Endometrium (tissue), 2 donors: ENCODE measurements at regions not wholly inside any gene's neighbourhood (a gene's known extent, or its start where the extent isn't known, plus 50 kb on each side); places are given as distances from the start of the nearest gene placed in this dataset.
"Not testable (repeated sequence)": the region's sequence is repeated elsewhere in the genome, so short reads cannot be mapped to it uniquely, and the experiment has no call there.

Experiments
- FAIRE-seq: peaks from 2 replicates; lab custom pipeline; 2012; peaks lifted over from hg19 to GRCh38; lab: Jason Lieb, UNC
- donor health status: control.
- donor health status: control.

GRCh38 chr6:22108199-22108598 is 188.6 kb downstream of the PRL start:
- no peak for FAIRE-seq

DNA sequence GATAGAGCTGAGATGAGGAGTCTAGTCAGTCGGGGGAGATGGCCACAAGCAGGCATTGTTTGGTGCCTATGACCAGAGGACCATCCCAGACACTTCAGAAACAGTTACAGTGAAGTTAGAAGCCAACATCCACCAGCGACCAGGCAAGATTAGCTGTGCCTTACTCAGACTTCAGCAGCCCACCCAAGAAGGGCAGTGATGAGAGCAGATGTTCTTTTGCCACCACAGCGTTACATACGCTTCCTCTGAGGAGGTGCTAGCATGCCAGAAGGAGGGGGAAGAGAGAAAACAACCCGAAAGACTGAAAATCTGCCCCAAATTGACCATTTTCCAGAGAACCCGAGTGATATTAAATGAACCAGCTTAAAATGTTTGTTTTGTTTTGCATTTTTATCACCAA is 186.8 kb downstream of the PRL start:
- FAIRE-seq: no peak

GRCh38 chr6:22112461-22112860 is 184.4 kb downstream of the PRL start:
- FAIRE-seq: no peak

DNA sequence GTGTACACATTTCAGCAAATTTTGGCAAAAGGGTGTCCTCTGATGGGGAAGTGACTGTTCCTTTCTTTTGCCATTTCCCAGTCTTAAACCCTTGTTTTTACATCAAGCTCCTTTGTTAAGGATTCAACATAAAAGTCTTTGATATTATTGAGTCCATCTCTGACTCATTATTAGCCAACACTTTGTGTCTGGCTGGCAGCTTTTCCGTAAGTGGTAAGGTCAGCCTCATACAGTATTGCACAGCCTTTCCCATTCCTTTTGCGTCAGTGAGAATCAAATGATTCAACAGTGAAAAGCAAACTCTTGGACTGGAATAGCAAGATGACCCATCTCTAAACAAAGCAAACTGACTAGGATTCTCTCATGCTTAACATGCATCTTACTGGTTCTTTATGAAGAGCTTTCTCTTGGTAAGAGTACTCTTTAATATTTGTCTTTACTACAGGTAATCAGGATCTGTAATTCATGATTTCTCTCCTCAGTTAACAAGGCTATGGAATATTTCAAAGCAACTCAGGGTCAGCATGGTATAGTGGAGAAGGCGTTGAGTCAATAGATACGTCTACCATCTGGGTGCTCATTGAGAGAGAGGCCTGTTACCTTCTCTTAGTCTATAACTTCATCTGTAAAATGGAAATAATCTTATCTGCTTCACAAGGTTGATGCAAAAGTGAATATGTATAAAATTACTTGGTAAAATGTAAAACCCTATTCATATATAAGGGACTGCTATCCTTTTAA is 183.6 kb downstream of the PRL start:
- FAIRE-seq: no peak

GRCh38 chr6:22115559-22115958 is 181.3 kb downstream of the PRL start:
- FAIRE-seq: no peak

DNA sequence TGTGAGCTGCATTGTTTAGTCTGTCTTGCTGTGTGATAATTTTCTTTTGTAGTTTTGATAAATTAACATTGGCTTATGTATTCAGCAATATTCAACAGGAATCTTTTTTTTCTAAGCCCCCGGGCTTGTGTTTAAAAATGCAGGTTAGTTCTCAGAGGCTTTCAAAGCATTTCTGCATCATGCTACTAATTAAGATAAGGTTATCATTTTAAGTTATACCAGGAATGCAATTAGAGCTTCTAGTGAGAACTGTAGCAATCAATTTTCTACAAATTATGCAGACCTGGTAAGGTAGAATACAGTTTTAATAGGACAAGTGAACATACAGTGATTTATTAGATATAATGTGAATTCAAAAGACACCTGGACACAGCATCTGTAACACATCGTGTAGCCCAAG is 179.2 kb downstream of the PRL start:
- FAIRE-seq: no peak

GRCh38 chr6:22119500-22119899 is 177.3 kb downstream of the PRL start:
- FAIRE-seq: no peak

DNA sequence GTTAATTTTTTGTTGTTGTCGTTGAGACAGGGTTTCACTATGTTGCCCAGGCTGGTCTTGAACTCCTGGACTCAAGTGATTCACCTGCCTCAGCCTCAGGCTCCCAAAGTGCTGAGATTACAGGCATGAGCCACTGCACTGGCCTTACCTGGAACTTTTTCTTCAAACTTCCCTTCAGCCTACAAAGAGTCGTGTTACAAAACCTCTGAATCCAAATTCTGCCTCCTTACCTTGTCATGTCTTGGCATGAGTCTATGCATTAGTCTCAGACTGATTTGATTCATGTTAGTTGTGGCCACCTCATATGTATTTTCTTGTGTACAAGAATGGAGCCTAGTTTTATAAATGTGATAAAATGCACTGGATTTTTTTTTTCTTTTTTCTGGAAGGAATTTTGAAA is 172.1 kb downstream of the PRL start:
- no peak for FAIRE-seq

- FAIRE-seq: no peak
Observed at GRCh38 chr6:22126910-22127309, 169.9 kb downstream of the PRL start.

DNA sequence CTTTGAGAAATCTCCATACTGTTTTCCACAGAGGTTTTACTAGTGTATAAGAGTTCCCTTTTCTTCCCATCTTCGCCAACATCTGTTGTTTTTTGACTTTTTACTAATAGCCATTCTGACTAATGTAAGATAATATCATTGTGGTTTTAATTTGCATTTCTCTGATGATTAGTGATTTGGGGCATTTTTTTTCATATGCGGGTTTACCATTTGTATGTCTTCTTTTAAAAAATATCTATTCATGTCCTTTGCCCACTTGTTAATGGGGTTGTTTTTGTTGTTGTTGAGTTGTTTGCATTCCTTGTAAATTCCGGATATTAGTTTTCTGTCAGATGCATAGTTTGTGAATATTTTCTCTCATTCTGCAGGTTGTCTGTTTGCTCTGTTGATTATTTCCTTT is 167.1 kb downstream of the PRL start:
- peak; percentile 80 for FAIRE-seq

- FAIRE-seq: no peak
Observed at GRCh38 chr6:22132656-22133055, 164.2 kb downstream of the PRL start.

- no peak for FAIRE-seq
Observed at GRCh38 chr6:22133357-22133756, 163.5 kb downstream of the PRL start.

DNA sequence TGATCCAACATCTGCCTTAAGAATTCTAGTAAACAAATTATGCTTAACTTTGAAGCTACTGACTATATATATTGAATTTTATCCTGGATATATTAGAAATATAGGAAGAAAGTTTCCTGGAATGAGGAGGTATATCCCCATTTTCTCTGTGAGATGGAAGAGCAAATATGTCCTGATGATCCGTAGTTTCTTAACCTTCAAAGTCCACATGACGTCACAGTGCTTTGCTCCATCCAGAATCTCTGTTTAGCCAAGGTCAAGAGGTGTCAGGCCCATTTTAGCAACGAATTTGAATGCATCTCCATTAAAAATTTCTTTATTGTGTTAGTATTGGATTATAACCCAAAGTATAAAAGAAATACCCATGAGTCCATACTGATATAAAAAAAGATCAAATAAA is 162.5 kb downstream of the PRL start:
- FAIRE-seq: no peak

DNA sequence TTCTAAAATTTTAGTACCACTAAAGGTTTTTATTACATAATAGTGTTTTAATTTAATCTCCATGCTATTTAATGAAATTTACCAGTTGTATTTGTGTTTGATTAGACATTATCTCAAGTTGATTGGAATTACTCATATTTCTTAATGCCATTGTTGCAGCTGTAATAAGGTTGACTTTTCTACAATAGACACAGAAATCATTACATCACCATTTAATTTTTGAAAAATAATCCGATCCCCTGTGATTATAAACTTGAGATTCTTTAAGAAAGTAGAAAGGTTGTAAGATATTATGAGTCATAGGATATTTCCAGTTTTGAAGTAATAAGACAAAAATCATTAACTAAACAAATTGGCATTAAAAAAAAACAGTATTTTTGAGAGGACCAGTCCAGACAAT is 161.4 kb downstream of the PRL start:
- no peak for FAIRE-seq

DNA sequence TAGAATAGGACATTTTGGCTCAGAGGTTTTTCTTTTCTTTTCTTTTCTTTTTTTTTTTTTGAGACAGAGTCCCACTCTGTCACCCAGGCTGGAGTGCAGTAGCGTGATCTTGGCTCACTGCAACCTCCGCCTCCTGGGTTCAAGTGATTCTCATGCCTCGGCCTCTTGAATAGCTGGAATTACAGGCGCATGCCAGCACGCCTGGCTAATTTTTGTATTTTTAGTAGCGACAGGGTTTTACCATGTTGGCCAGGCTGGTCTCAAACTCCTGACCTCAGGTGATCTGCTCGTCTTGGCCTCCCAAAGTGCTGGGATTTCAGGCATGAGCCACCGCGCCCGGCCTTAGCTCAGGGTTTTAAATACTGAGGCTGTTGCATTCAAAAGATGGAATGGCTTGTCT is 156.1 kb downstream of the PRL start:
- not testable (repeated sequence) for FAIRE-seq

- FAIRE-seq: peak; percentile 48
Observed at GRCh38 chr6:22141241-22141745, 155.5 kb downstream of the PRL start.

DNA sequence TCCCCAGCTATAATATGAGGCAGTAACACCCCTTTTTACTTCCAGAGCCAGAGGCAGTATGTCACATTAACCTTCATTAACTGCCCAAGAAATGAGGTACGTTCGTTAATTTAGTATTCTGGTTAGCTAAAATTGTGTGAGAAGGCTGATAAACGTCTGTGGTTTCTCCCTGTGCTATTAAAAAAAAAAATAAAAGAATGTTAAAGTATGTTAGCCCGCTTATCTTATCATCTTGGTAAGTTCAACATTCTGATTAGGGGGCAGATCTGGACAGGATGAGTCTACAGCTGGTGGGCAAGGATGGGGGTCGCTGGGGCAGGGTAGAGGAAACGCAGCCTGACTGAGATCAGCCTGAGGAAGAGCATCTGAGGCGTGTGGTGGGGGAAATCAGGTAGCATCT is 154.0 kb downstream of the PRL start:
- no peak for FAIRE-seq

DNA sequence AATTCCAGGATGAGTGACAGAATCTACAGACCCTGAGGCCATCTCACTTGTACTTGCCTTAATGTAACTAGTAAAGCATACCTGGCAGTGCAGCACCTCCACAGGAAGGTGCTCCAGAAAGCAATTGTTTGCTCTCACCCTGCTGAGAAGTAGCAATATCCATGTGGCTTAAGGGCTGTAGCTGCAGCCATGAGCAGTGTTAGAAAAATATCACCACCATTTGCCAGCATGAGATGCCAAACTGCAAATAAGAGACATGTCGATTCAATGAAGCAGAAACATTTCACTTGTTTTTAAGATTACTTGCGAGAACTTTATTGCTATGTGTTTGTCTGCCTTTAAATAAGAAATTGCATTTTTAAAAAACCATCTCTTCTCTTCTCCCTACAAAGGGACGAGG is 151.5 kb downstream of the PRL start:
- FAIRE-seq: no peak

- peak; percentile 60 for FAIRE-seq
Observed at GRCh38 chr6:22145823-22146677, 150.8 kb downstream of the PRL start.

DNA sequence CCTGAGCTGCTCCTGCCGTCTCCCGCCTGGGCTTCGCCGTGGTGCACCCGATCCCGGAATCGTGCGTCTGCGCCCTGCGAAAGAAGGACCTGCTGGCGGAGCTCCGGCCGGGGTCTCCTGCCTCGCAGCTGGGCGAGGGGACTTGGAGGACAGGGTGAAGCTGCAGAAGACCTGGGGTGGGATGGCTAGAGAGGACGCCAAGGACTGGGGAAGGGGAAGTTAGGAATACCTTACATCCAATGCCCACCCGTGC is 150.2 kb downstream of the PRL start:
- FAIRE-seq: no peak

- no peak for FAIRE-seq
Observed at GRCh38 chr6:22146931-22147701, 149.7 kb downstream of the PRL start.

GRCh38 chr6:22147921-22148776 is 148.7 kb downstream of the PRL start:
- no peak for FAIRE-seq
